ENCODE measurements at regions not wholly inside any gene's neighbourhood (a gene's known extent, or its start where the extent isn't known, plus 50 kb on each side); places are given as distances from the start of the nearest gene placed in this dataset.
"Not testable (repeated sequence)": the region's sequence is repeated elsewhere in the genome, so short reads cannot be mapped to it uniquely, and the experiment has no call there.

DNA sequence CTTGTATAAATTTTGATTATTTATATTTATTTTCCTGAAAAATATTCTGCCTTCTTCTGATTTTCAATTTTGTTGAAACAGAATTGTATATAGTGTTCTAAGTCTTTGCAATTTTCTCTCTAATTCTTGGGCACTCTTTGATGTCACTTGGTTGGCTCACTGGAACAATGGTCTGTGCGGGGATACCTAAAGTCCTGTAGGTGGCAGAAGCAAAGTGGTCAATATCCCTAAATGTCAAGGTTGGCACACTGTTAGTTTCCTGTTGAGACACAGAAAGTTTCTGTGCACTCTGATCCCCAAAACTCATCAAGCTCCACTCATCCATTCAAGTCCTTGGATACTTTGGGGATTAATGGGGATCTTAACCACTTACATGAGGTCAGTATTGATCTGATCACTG lies 480.8 kb upstream of the CCNG1 start:
- H3K4me1 Mint-ChIP-seq: no peaks in the 10 kb centered on the region
- no peaks in the 10 kb centered on the region for H3K27me3 Mint-ChIP-seq (ENCODE audit: low read depth)
- peaks cover 14% of the 10 kb centered on the region; the same call in 1 of the 2 replicates for H3K9me3 Mint-ChIP-seq
- CTCF ChIA-PET: no interaction called here
- no peak for TF ChIP-seq ZNF232 (CRISPR knock-in tag; IDR thresholded peaks at IDR 0.05)
- TF ChIP-seq, protein P1, sequence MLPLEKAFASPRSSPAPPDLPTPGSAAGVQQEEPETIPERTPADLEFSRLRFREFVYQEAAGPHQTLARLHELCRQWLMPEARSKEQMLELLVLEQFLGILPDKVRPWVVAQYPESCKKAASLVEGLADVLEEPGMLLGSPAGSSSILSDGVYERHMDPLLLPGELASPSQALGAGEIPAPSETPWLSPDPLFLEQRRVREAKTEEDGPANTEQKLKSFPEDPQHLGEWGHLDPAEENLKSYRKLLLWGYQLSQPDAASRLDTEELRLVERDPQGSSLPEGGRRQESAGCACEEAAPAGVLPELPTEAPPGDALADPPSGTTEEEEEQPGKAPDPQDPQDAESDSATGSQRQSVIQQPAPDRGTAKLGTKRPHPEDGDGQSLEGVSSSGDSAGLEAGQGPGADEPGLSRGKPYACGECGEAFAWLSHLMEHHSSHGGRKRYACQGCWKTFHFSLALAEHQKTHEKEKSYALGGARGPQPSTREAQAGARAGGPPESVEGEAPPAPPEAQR (CRISPR knock-in tag; IDR thresholded peaks at IDR 0.05): no peak
- no peak for TF ChIP-seq NFYB (CRISPR knock-in tag; conservative IDR thresholded peaks at IDR 0.05; ENCODE audit: low read depth)
- TF ChIP-seq, protein P2, sequence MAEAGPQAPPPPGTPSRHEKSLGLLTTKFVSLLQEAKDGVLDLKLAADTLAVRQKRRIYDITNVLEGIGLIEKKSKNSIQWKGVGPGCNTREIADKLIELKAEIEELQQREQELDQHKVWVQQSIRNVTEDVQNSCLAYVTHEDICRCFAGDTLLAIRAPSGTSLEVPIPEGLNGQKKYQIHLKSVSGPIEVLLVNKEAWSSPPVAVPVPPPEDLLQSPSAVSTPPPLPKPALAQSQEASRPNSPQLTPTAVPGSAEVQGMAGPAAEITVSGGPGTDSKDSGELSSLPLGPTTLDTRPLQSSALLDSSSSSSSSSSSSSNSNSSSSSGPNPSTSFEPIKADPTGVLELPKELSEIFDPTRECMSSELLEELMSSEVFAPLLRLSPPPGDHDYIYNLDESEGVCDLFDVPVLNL (CRISPR knock-in tag; IDR thresholded peaks at IDR 0.05; ENCODE audit: borderline replicate concordance, low read depth): no peak
- TF ChIP-seq MYBL2 (CRISPR knock-in tag; IDR thresholded peaks at IDR 0.05): no peak
- DNase-seq (ENCODE audit: low spot score) (no peak), ATAC-seq (peak; percentile 73)
- H3K4me3 Mint-ChIP-seq: no peak overlapping the region
- POLR2A ChIA-PET: no interaction called here
- no peaks in the 10 kb centered on the region for H3K36me3 Mint-ChIP-seq
- no peak overlapping the region for H3K27ac Mint-ChIP-seq

DNA sequence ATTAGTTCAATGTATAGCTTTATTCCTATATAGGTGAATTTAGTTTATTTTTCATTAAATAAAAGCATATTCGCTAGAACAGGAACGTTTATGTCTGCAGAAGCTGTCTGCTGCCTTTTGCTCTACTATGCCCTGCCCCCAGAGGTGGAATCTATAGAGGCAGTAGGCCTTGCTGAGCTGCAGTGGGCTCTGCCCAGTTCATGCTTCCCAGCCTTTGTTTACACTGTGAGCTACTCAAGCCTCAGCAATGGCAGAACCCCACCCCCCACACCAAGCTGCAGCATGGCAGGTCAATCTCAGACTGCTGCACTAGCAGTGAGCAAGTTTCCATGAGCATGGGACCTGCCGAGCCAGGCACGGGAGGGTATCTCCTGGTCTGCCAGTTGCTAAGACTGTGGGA lies 473.3 kb upstream of the CCNG1 start:
- ATAC-seq: peak; percentile 78
- CTCF ChIA-PET, H3K4me3 Mint-ChIP-seq: not testable (repeated sequence)

DNA sequence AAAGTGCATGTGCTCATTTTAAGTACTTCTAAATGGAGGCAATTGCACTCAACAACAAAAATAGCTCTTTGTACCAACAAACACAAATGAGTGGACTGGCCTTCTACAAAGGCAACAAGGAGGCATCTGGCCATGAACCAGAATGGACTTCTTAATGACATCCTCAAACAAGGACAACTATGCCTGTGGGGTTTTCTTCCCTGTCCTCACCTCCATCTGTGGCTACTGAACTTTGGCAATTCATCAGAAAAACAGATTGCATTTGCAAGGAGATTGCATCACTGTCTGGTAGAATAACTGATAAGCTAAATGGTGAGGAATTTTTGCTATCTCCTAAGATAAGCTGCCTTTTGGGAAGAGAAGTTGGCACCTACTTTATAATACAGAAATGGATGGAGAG lies 447.3 kb upstream of the CCNG1 start:
- ChIA-PET POLR2A (no interaction called here), CTCF (no interaction called here)
- no peaks in the 10 kb centered on the region; the same call in 1 of the 2 replicates for H3K27me3 Mint-ChIP-seq (ENCODE audit: low read depth)
- ATAC-seq (no peak), DNase-seq (ENCODE audit: low spot score) (no peak)
- H3K27ac Mint-ChIP-seq: no peak overlapping the region
- H3K9me3 Mint-ChIP-seq: peaks cover 7% of the 10 kb centered on the region; the same call in 1 of the 2 replicates
- no peaks in the 10 kb centered on the region for H3K36me3 Mint-ChIP-seq
- no peak overlapping the region for H3K4me3 Mint-ChIP-seq
- H3K4me1 Mint-ChIP-seq: no peaks in the 10 kb centered on the region
- TF ChIP-seq, protein P3, sequence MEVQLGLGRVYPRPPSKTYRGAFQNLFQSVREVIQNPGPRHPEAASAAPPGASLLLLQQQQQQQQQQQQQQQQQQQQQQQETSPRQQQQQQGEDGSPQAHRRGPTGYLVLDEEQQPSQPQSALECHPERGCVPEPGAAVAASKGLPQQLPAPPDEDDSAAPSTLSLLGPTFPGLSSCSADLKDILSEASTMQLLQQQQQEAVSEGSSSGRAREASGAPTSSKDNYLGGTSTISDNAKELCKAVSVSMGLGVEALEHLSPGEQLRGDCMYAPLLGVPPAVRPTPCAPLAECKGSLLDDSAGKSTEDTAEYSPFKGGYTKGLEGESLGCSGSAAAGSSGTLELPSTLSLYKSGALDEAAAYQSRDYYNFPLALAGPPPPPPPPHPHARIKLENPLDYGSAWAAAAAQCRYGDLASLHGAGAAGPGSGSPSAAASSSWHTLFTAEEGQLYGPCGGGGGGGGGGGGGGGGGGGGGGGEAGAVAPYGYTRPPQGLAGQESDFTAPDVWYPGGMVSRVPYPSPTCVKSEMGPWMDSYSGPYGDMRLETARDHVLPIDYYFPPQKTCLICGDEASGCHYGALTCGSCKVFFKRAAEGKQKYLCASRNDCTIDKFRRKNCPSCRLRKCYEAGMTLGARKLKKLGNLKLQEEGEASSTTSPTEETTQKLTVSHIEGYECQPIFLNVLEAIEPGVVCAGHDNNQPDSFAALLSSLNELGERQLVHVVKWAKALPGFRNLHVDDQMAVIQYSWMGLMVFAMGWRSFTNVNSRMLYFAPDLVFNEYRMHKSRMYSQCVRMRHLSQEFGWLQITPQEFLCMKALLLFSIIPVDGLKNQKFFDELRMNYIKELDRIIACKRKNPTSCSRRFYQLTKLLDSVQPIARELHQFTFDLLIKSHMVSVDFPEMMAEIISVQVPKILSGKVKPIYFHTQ (CRISPR knock-in tag; IDR thresholded peaks at IDR 0.05): no peak
- TF ChIP-seq, protein P4, sequence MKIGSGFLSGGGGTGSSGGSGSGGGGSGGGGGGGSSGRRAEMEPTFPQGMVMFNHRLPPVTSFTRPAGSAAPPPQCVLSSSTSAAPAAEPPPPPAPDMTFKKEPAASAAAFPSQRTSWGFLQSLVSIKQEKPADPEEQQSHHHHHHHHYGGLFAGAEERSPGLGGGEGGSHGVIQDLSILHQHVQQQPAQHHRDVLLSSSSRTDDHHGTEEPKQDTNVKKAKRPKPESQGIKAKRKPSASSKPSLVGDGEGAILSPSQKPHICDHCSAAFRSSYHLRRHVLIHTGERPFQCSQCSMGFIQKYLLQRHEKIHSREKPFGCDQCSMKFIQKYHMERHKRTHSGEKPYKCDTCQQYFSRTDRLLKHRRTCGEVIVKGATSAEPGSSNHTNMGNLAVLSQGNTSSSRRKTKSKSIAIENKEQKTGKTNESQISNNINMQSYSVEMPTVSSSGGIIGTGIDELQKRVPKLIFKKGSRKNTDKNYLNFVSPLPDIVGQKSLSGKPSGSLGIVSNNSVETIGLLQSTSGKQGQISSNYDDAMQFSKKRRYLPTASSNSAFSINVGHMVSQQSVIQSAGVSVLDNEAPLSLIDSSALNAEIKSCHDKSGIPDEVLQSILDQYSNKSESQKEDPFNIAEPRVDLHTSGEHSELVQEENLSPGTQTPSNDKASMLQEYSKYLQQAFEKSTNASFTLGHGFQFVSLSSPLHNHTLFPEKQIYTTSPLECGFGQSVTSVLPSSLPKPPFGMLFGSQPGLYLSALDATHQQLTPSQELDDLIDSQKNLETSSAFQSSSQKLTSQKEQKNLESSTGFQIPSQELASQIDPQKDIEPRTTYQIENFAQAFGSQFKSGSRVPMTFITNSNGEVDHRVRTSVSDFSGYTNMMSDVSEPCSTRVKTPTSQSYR (CRISPR knock-in tag; IDR thresholded peaks at IDR 0.05): no peak
- TF ChIP-seq NR2C2 (CRISPR knock-in tag; IDR thresholded peaks at IDR 0.05): no peak
- no peak for TF ChIP-seq ZNF317 (CRISPR knock-in tag; IDR thresholded peaks at IDR 0.05; ENCODE audit: borderline replicate concordance, low read depth)
- no peak for TF ChIP-seq JAZF1 (CRISPR knock-in tag; IDR thresholded peaks at IDR 0.05)
- no peak for TF ChIP-seq NFE2L1 (CRISPR knock-in tag; IDR thresholded peaks at IDR 0.05)

More for the DNA sequence above, 473.3 kb upstream of the CCNG1 start:
- H3K9me3 Mint-ChIP-seq: peaks cover 33% of the 10 kb centered on the region
- peak; percentile 13 for DNase-seq (ENCODE audit: low spot score)
- POLR2A ChIA-PET; H3K4me1 Mint-ChIP-seq; H3K27me3 Mint-ChIP-seq (ENCODE audit: low read depth); H3K27ac Mint-ChIP-seq: not testable (repeated sequence)
- H3K36me3 Mint-ChIP-seq: peaks cover 14% of the 10 kb centered on the region

All from WTC11 (cell line).